Upper lobe of right lung (tissue), 1 donor: ENCODE measurements at regions not wholly inside any gene's neighbourhood (a gene's known extent, or its start where the extent isn't known, plus 50 kb on each side); places are given as distances from the start of the nearest gene placed in this dataset.
A peak's percentile ranks its signal among the peaks of the same experiment; 100 is the strongest.

ENCODE experiments used
- ATAC-seq: fragments of 200-7000 bp; cut with Tn5 transposase; one replicate; pipeline ENCODE4 v1.9.1; 2020; ENCODE audit warnings: mild to moderate bottlenecking, moderate library complexity
- DNase-seq: peaks from one replicate; pipeline ENCODE4 v3.0.0-alpha.2; 2020
- H3K27ac ChIP-seq: fragments of 200-600 bp; one replicate; pipeline ENCODE4 v1.8.0; 2022
- H3K27me3 ChIP-seq: fragments of 200-600 bp; one replicate; pipeline ENCODE4 v1.8.0; 2022; ENCODE audit warnings: mild to moderate bottlenecking
- H3K36me3 ChIP-seq: fragments of 200-600 bp; one replicate; pipeline ENCODE4 v1.8.0; 2022
- H3K4me1 ChIP-seq: fragments of 200-600 bp; one replicate; pipeline ENCODE4 v1.8.0; 2022
- H3K4me3 ChIP-seq: fragments of 200-600 bp; one replicate; pipeline ENCODE4 v1.8.0; 2022; ENCODE audit warnings: mild to moderate bottlenecking
- H3K9me3 ChIP-seq: fragments of 200-600 bp; one replicate; pipeline ENCODE4 v1.8.0; 2022
- CTCF ChIP-seq: fragments of 200-600 bp; IDR thresholded peaks from one replicate; pipeline ENCODE4 v1.8.0; 2022; ENCODE audit warnings: antibody characterized with exemption
- intact Hi-C: fragments of 100-400 bp; cut with DNase I; formaldehyde crosslinking; loops from one replicate; pipeline ENCODE4 v1.11.0; 2022
- donor health status: DM: no; HTN: yes; CAD: no; lungs with severe emphysema.

- H3K4me1 ChIP-seq: no peaks in the 10 kb centered on the region
- DNase-seq (no peak), ATAC-seq (no peak)
- H3K27me3 ChIP-seq: no peaks in the 10 kb centered on the region
- H3K36me3 ChIP-seq: no peaks in the 10 kb centered on the region
- H3K9me3 ChIP-seq: no peaks in the 10 kb centered on the region
- TF ChIP-seq CTCF: no peak
- no peak overlapping the region for H3K4me3 ChIP-seq
- intact Hi-C loops: no loop called here
- H3K27ac ChIP-seq: no peak overlapping the region
Observed at GRCh38 chr11:79579063-79579462, 138.2 kb upstream of the TENM4 start.

GRCh38 chr11:79578116-79578515 lies 137.3 kb upstream of the TENM4 start:
- no peak for DNase-seq
- H3K27ac ChIP-seq: no peak overlapping the region
- no peak for ATAC-seq
- H3K27me3 ChIP-seq: no peaks in the 10 kb centered on the region
- TF ChIP-seq CTCF: no peak
- intact Hi-C loops: no loop called here
- H3K4me1 ChIP-seq: no peaks in the 10 kb centered on the region
- H3K36me3 ChIP-seq: no peaks in the 10 kb centered on the region
- H3K4me3 ChIP-seq: no peak overlapping the region
- H3K9me3 ChIP-seq: no peaks in the 10 kb centered on the region

- DNase-seq (no peak), ATAC-seq (no peak)
- Histone ChIP-seq H3K36me3 (no peaks in the 10 kb centered on the region), H3K27me3 (no peaks in the 10 kb centered on the region), H3K27ac (no peak overlapping the region), H3K4me3 (no peak overlapping the region), H3K9me3 (no peaks in the 10 kb centered on the region), H3K4me1 (no peaks in the 10 kb centered on the region)
- no peak for TF ChIP-seq CTCF
- intact Hi-C loops: no loop called here
Observed at GRCh38 chr11:79575701-79576100, 134.9 kb upstream of the TENM4 start.

- TF ChIP-seq CTCF: no peak
- H3K4me3 ChIP-seq: no peak overlapping the region
- no peaks in the 10 kb centered on the region for H3K36me3 ChIP-seq
- DNase-seq (no peak), ATAC-seq (peak; percentile 29)
- H3K27ac ChIP-seq: no peak overlapping the region
- H3K4me1 ChIP-seq: no peaks in the 10 kb centered on the region
- H3K9me3 ChIP-seq: no peaks in the 10 kb centered on the region
- no peaks in the 10 kb centered on the region for H3K27me3 ChIP-seq
- intact Hi-C loops: no loop called here
Observed at GRCh38 chr11:79570104-79570503, 129.3 kb upstream of the TENM4 start.

- no peak overlapping the region for H3K27ac ChIP-seq
- DNase-seq: peak; percentile 86
- no peaks in the 10 kb centered on the region for H3K9me3 ChIP-seq
- H3K36me3 ChIP-seq: no peaks in the 10 kb centered on the region
- TF ChIP-seq CTCF: no peak
- no peaks in the 10 kb centered on the region for H3K4me1 ChIP-seq
- peak; percentile 93 for ATAC-seq
- intact Hi-C loops: no loop called here
- no peaks in the 10 kb centered on the region for H3K27me3 ChIP-seq
- H3K4me3 ChIP-seq: no peak overlapping the region
Observed at GRCh38 chr11:79564288-79564925, 123.6 kb upstream of the TENM4 start.

GRCh38 chr11:79561496-79561895 lies 120.7 kb upstream of the TENM4 start:
- no peak overlapping the region for H3K27ac ChIP-seq
- no peak for TF ChIP-seq CTCF
- H3K9me3 ChIP-seq: no peaks in the 10 kb centered on the region
- H3K4me1 ChIP-seq: no peaks in the 10 kb centered on the region
- DNase-seq (no peak), ATAC-seq (no peak)
- no peak overlapping the region for H3K4me3 ChIP-seq
- no peaks in the 10 kb centered on the region for H3K27me3 ChIP-seq
- no peaks in the 10 kb centered on the region for H3K36me3 ChIP-seq
- intact Hi-C loops: no loop called here
